Psoas muscle (tissue), 7 donors: ENCODE measurements at regions not wholly inside any gene's neighbourhood (a gene's known extent, or its start where the extent isn't known, plus 50 kb on each side); places are given as distances from the start of the nearest gene placed in this dataset.
"Not testable (repeated sequence)": the region's sequence is repeated elsewhere in the genome, so short reads cannot be mapped to it uniquely, and the experiment has no call there.

ENCODE experiments used
- ATAC-seq, 4 donors: fragments of 200-7000 bp; cut with Tn5 transposase; one replicate each; pipeline ENCODE4 v1.9.1; 2020; ENCODE audit warnings: moderate library complexity in 3 of 4, mild to moderate bottlenecking in 2 of 4
- DNase-seq, 2 donors: peaks; one replicate each; pipeline ENCODE4 v3.0.0-alpha.2; 2020
- H3K27ac ChIP-seq: fragments of 200-600 bp; one replicate; pipeline ENCODE4 v1.8.0; 2022
- H3K27me3 ChIP-seq, 3 donors: fragments of 200-600 bp in 1 of 3; one replicate each; pipeline versions ENCODE4 v1.6.1 to v1.8.0; 2013 to 2022; ENCODE audit warnings: low read length in 2 of 3, mild to moderate bottlenecking in 2 of 3, moderate library complexity in 1 of 3; ENCODE audit not compliant: insufficient read depth in 3 of 3
- H3K36me3 ChIP-seq, 2 donors: fragments of 200-600 bp in 1 of 2; one replicate each; pipeline versions ENCODE4 v1.6.1 to v1.8.0; 2013 to 2022; ENCODE audit warnings: low read depth in 1 of 2, mild to moderate bottlenecking in 1 of 2, moderate library complexity in 1 of 2; ENCODE audit not compliant: insufficient read depth in 1 of 2
- H3K4me1 ChIP-seq: fragments of 200-600 bp; one replicate; pipeline ENCODE4 v1.8.0; 2022
- H3K4me3 ChIP-seq: fragments of 200-600 bp; one replicate; pipeline ENCODE4 v1.8.0; 2022; ENCODE audit warnings: mild to moderate bottlenecking
- H3K9me3 ChIP-seq: fragments of 200-600 bp; one replicate; pipeline ENCODE4 v1.8.0; 2022
- WGBS, 3 donors: extraction: QIAGEN DNeasy Blood & Tissue Kit; methylation state at CpG; one replicate each; pipeline versions ENCODE4 v1.1.6 to v1.1.7; 2013; 5-methylcytosine and 5-hydroxymethylcytosine counted together
- intact Hi-C, 2 donors: fragments of 100-400 bp; cut with DNase I; formaldehyde crosslinking; loops; one replicate each; pipeline versions ENCODE4 v1.11.0 to v1.14.2; 2022
- TF ChIP-seq, protein P1 (sequence below): fragments of 200-600 bp; IDR thresholded peaks from one replicate; pipeline ENCODE4 v1.8.0; 2022; ENCODE audit warnings: antibody characterized with exemption
- donor health status: healthy with polysubstance abuse.
- donor health status: DM: no; HTN: no; CAD: no; lungs with moderate emphysema.
- donor health status: Bipolar disorder and iron deficiency.
- donor health status: healthy.
- donor health status: DM: yes; HTN: yes; CAD: no.
- donor health status: DM: no; HTN: no; CAD: no.
- donor health status: DM: yes; HTN: yes; CAD: no.

DNA sequence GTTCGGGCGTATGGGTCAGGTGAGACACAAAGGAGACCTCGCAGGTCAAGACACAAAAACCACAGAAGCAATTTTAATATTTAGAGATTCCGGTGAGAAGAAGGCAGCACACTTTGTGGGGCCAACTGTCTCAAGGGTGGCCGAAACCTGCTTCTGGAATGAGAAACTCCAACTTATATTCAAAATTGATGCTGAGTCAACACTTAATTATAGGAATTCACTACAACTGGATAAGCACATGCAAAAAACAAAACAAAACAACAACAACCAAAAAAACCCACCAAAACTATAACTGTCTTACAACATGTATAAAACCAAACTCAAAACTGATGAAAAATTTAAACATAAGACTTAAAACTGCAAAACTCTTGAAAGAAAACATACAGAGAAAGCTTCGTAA is 593.3 kb downstream of the POM121L12 start:
- no peak for ATAC-seq
- WGBS, 3 donors, result 82 to 93% (median 90%) methylated on average over 6 of the region's 6 CpGs
- H3K27ac ChIP-seq, result no peak overlapping the region
- H3K4me1 ChIP-seq, result no peaks in the 10 kb centered on the region
- TF ChIP-seq, protein P1, sequence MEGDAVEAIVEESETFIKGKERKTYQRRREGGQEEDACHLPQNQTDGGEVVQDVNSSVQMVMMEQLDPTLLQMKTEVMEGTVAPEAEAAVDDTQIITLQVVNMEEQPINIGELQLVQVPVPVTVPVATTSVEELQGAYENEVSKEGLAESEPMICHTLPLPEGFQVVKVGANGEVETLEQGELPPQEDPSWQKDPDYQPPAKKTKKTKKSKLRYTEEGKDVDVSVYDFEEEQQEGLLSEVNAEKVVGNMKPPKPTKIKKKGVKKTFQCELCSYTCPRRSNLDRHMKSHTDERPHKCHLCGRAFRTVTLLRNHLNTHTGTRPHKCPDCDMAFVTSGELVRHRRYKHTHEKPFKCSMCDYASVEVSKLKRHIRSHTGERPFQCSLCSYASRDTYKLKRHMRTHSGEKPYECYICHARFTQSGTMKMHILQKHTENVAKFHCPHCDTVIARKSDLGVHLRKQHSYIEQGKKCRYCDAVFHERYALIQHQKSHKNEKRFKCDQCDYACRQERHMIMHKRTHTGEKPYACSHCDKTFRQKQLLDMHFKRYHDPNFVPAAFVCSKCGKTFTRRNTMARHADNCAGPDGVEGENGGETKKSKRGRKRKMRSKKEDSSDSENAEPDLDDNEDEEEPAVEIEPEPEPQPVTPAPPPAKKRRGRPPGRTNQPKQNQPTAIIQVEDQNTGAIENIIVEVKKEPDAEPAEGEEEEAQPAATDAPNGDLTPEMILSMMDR, result no peak
- no peak for DNase-seq
- H3K36me3 ChIP-seq, result no peaks in the 10 kb centered on the region
- H3K4me3 ChIP-seq, result no peak overlapping the region
- no peaks in the 10 kb centered on the region for H3K27me3 ChIP-seq
- H3K9me3 ChIP-seq, result no peaks in the 10 kb centered on the region
- intact Hi-C loops, result no loop called here

DNA sequence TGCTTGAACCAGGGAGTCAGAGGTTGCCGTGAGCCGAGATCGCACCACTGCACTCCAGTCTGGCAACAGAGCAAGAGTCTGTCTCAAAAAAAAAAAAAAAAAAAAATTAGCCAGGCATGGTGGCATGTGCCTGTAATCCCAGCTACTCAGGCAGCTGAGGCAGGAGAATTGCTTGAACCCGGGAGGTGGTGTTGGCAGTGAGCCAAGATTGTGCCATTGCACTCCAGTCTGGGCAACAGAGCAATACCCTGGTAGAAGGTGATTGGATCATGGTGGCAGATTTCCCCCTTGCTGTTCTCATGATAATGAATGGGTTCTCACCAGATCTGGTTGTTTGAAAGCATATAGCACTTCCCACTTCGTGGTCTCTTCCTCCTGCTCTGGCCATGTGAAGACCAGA is 599.8 kb downstream of the POM121L12 start:
- DNase-seq, H3K4me1 ChIP-seq, H3K27me3 ChIP-seq, intact Hi-C loops, ATAC-seq, H3K9me3 ChIP-seq, H3K36me3 ChIP-seq, H3K27ac ChIP-seq, H3K4me3 ChIP-seq: not testable (repeated sequence)
- WGBS, 3 donors, result 84 to 88% (median 84%) methylated on average over 4 to 5 of the region's 5 CpGs

DNA sequence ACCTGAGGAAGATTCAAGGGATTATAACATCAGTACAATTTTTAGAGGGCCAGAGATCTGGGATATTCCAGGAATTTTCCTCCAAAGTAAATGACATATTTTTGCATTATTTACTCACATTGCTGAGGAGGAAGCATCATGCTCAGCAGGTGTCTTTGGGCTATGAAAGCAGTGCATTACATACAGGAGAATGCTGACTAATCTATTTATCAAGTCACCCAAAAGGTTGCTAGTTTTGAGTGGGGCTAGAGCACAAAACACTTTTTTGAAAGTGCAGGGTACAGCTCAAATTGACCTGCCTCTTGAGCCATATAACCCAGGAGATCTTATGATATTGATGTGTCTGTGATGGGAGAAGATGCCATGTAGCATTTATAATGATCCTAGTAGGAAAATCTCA is 603.1 kb downstream of the POM121L12 start:
- ATAC-seq, result no peak

DNA sequence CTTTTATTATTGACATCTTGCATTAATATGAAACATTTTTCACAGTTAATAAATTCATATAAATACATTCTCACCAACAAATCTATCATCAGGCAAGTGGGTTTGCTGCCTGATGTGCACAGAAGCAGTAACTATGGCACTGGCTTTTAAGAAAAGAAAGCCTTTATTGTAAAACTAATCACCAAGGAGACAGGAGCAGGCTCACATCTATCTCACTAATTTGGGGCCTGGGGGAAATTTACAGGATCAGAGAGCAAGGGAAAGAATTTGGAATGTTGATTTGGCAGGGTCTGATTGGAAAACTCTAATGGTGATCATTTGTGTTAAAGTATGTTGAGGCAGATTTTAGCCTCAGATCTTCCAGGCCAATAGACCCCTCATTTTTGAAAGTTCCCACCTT is 605.7 kb downstream of the POM121L12 start:
- Histone ChIP-seq H3K27me3 (no peaks in the 10 kb centered on the region), H3K36me3 (no peaks in the 10 kb centered on the region), H3K4me1 (no peaks in the 10 kb centered on the region), H3K27ac (no peak overlapping the region), H3K9me3 (peaks cover 1% of the 10 kb centered on the region), H3K4me3 (no peak overlapping the region)
- DNase-seq (no peak), ATAC-seq (no peak)
- TF ChIP-seq, protein P1, result no peak
- intact Hi-C loops, result no loop called here

More for the DNA sequence above, 603.1 kb downstream of the POM121L12 start:
- TF ChIP-seq, protein P1, result no peak
- Histone ChIP-seq H3K4me1 (no peaks in the 10 kb centered on the region), H3K4me3 (no peak overlapping the region), H3K9me3 (peaks cover 4% of the 10 kb centered on the region), H3K36me3 (no peaks in the 10 kb centered on the region), H3K27me3 (no peaks in the 10 kb centered on the region), H3K27ac (no peak overlapping the region)
- intact Hi-C loops, result no loop called here
- DNase-seq, result no peak

DNA sequence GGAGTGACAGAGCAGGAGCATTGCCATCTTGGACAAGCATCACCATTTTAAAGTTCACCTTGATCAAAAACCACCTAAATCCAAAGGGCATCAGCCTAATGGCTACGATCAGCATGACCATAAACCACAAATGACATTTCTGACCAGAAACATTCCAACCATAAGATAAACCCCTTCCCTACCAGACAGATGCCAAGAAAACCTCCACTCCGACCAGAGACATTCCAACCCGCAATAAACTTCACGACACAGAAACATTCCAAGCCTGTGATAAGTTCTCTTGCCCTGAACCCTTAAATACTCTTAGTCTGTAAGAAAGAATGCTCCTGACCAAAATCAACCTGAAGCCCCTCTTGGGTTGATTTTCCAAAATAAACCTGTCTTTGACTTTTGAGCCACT is 606.9 kb downstream of the POM121L12 start:
- ATAC-seq (no peak), DNase-seq (no peak)
- TF ChIP-seq, protein P1, result no peak
- H3K36me3 ChIP-seq, result no peaks in the 10 kb centered on the region
- H3K9me3 ChIP-seq, result no peaks in the 10 kb centered on the region
- intact Hi-C loops, result no loop called here
- no peaks in the 10 kb centered on the region for H3K27me3 ChIP-seq
- H3K27ac ChIP-seq, result no peak overlapping the region
- WGBS, 3 donors, result 74 to 78% (median 77%) methylated on average over 4 of the region's 4 CpGs
- no peaks in the 10 kb centered on the region for H3K4me1 ChIP-seq
- no peak overlapping the region for H3K4me3 ChIP-seq
